Activated B cell treated with CpG ODN at 0.5 μM for 24 hours (primary cell): ENCODE measurements at regions not wholly inside any gene's neighbourhood (a gene's known extent, or its start where the extent isn't known, plus 50 kb on each side); places are given as distances from the start of the nearest gene placed in this dataset.
"Not testable (repeated sequence)": the region's sequence is repeated elsewhere in the genome, so short reads cannot be mapped to it uniquely, and the experiment has no call there.

ENCODE experiments used
- ATAC-seq: fragments of 200-7000 bp; cut with Tn5 transposase; one replicate; pipeline ENCODE4 v1.10.0; 2021; ENCODE audit warnings: low read depth, mild to moderate bottlenecking, moderate library complexity
- CTCF ChIA-PET: fragments of 350-600 bp; sonication (Branson Sonifier 250); formaldehyde crosslinking; loops from one replicate; lab custom pipeline; 2021; ENCODE audit warnings: antibody characterized with exemption; lab: Charles Lee
- POLR2A ChIA-PET: fragments of 350-600 bp; sonication (Branson Sonifier 250); formaldehyde crosslinking; loops from one replicate; lab custom pipeline; 2021; ENCODE audit warnings: antibody characterized with exemption; lab: Charles Lee
- DNase-seq: peaks from one replicate; pipeline ENCODE4 v3.0.0; 2022
- H3K27ac Mint-ChIP-seq: one replicate; pipeline ENCODE4 v1.8.0; 2020; ENCODE audit warnings: mixed read lengths
- H3K27me3 Mint-ChIP-seq: one replicate; pipeline ENCODE4 v1.8.0; 2021; ENCODE audit warnings: mixed read lengths
- H3K36me3 Mint-ChIP-seq: one replicate; pipeline ENCODE4 v1.8.0; 2021; ENCODE audit warnings: low read depth, mixed read lengths
- H3K4me1 Mint-ChIP-seq: one replicate; pipeline ENCODE4 v1.8.0; 2021; ENCODE audit warnings: mixed read lengths
- H3K4me3 Mint-ChIP-seq: one replicate; pipeline ENCODE4 v1.8.0; 2020; ENCODE audit warnings: mild to moderate bottlenecking, mixed read lengths
- H3K9me3 Mint-ChIP-seq: one replicate; pipeline ENCODE4 v1.8.0; 2020; ENCODE audit warnings: mixed read lengths
- CTCF ChIP-seq: fragments of 200-600 bp; IDR thresholded peaks from one replicate; pipeline ENCODE4 v1.8.0; 2022; ENCODE audit warnings: antibody characterized with exemption, mild to moderate bottlenecking
- intact Hi-C: fragments of 100-400 bp; cut with micrococcal nuclease; formaldehyde crosslinking; loops from one replicate; pipeline ENCODE4 v1.15.1; 2024

- Mint-ChIP-seq H3K4me3 (no peak overlapping the region), H3K9me3 (no peaks in the 10 kb centered on the region), H3K4me1 (no peaks in the 10 kb centered on the region), H3K27ac (no peak overlapping the region), H3K27me3 (no peaks in the 10 kb centered on the region), H3K36me3 (no peaks in the 10 kb centered on the region)
- TF ChIP-seq CTCF = no peak
- ATAC-seq (no peak), DNase-seq (no peak)
- POLR2A ChIA-PET = no interaction called here
- intact Hi-C loops = no loop called here
- CTCF ChIA-PET = no interaction called here
These were observed 802.9 kb upstream of the AMELY start for GRCh38 chrY:7714426-7714825.

- H3K4me3 Mint-ChIP-seq, POLR2A ChIA-PET, H3K4me1 Mint-ChIP-seq, ATAC-seq, CTCF ChIA-PET, H3K27me3 Mint-ChIP-seq, H3K9me3 Mint-ChIP-seq, intact Hi-C loops, H3K27ac Mint-ChIP-seq, H3K36me3 Mint-ChIP-seq, DNase-seq: not testable (repeated sequence)
These were observed 802.2 kb upstream of the AMELY start for GRCh38 chrY:7713738-7714137.

- H3K36me3 Mint-ChIP-seq = no peaks in the 10 kb centered on the region
- intact Hi-C loops = no loop called here
These were observed 800.7 kb upstream of the AMELY start for GRCh38 chrY:7712289-7712688.

GRCh38 chrY:7703578-7704140, 792.1 kb upstream of the AMELY start:
- intact Hi-C loops = no loop called here
- no peak overlapping the region for H3K27ac Mint-ChIP-seq
- H3K4me1 Mint-ChIP-seq = no peaks in the 10 kb centered on the region
- DNase-seq (no peak), ATAC-seq (no peak)
- ChIA-PET CTCF (no interaction called here), POLR2A (no interaction called here)
- no peak for TF ChIP-seq CTCF
- no peaks in the 10 kb centered on the region for H3K27me3 Mint-ChIP-seq
- no peak overlapping the region for H3K4me3 Mint-ChIP-seq
- H3K36me3 Mint-ChIP-seq = no peaks in the 10 kb centered on the region
- no peaks in the 10 kb centered on the region for H3K9me3 Mint-ChIP-seq

More at GRCh38 chrY:7712289-7712688, 800.7 kb upstream of the AMELY start:
- CTCF ChIA-PET = no interaction called here
- H3K4me3 Mint-ChIP-seq = no peak overlapping the region
- H3K27me3 Mint-ChIP-seq = no peaks in the 10 kb centered on the region
- ATAC-seq (no peak), DNase-seq (no peak)
- no peaks in the 10 kb centered on the region for H3K4me1 Mint-ChIP-seq
- POLR2A ChIA-PET = no interaction called here
- H3K9me3 Mint-ChIP-seq = no peaks in the 10 kb centered on the region
- no peak overlapping the region for H3K27ac Mint-ChIP-seq
- TF ChIP-seq CTCF = no peak

- H3K4me3 Mint-ChIP-seq = no peak overlapping the region
- H3K36me3 Mint-ChIP-seq = no peaks in the 10 kb centered on the region
- intact Hi-C loops = no loop called here
These were observed 790.9 kb upstream of the AMELY start for GRCh38 chrY:7702481-7702880.

More at GRCh38 chrY:7702481-7702880, 790.9 kb upstream of the AMELY start:
- ATAC-seq = no peak
- no peak for DNase-seq
- Mint-ChIP-seq H3K27me3 (no peaks in the 10 kb centered on the region), H3K9me3 (no peaks in the 10 kb centered on the region), H3K27ac (no peak overlapping the region), H3K4me1 (no peaks in the 10 kb centered on the region)
- no peak for TF ChIP-seq CTCF
- POLR2A ChIA-PET = no interaction called here
- CTCF ChIA-PET = no interaction called here
